HL-60 (cell line): ENCODE measurements at regions not wholly inside any gene's neighbourhood (a gene's known extent, or its start where the extent isn't known, plus 50 kb on each side); places are given as distances from the start of the nearest gene placed in this dataset.

Source experiments
- GABPA ChIP-seq: IDR thresholded peaks from 2 replicates; pipeline ENCODE4 v1.6.1; 2012; ENCODE audit warnings: low read depth
- POLR2AphosphoS5 ChIP-seq: IDR thresholded peaks from 2 replicates; pipeline ENCODE4 v1.6.1; 2012; ENCODE audit warnings: low read depth
- TF ChIP-seq, protein P1 (sequence below): IDR thresholded peaks from one replicate; pipeline ENCODE4 v1.5.1; 2011; ENCODE audit warnings: low read length, control low read depth, inconsistent platforms; ENCODE audit not compliant: insufficient read depth

DNA sequence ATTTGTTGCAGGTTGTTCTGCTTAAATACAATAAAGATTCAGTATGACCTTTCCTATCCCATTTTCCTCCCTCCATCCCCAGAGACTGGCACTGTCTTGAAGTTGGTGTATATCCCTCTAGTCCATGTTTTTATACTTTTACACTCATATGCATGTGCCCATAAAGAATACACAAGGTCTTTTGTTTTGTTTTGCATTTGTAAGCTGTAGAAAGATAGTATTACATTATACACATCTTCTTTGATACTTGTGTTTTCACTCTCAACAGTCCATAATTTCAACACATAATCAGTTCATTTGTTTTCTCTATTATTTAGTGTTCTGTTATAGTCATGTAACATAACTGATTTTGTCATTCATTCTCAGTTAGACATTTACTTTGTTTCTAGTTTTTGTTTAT, 88.7 kb upstream of the AADACL2 start:
- TF ChIP-seq, protein P1, sequence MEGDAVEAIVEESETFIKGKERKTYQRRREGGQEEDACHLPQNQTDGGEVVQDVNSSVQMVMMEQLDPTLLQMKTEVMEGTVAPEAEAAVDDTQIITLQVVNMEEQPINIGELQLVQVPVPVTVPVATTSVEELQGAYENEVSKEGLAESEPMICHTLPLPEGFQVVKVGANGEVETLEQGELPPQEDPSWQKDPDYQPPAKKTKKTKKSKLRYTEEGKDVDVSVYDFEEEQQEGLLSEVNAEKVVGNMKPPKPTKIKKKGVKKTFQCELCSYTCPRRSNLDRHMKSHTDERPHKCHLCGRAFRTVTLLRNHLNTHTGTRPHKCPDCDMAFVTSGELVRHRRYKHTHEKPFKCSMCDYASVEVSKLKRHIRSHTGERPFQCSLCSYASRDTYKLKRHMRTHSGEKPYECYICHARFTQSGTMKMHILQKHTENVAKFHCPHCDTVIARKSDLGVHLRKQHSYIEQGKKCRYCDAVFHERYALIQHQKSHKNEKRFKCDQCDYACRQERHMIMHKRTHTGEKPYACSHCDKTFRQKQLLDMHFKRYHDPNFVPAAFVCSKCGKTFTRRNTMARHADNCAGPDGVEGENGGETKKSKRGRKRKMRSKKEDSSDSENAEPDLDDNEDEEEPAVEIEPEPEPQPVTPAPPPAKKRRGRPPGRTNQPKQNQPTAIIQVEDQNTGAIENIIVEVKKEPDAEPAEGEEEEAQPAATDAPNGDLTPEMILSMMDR = no peak
- TF ChIP-seq POLR2AphosphoS5 (no peak), GABPA (no peak)
